ENCODE measurements at regions not wholly inside any gene's neighbourhood (a gene's known extent, or its start where the extent isn't known, plus 50 kb on each side); places are given as distances from the start of the nearest gene placed in this dataset.

DNA sequence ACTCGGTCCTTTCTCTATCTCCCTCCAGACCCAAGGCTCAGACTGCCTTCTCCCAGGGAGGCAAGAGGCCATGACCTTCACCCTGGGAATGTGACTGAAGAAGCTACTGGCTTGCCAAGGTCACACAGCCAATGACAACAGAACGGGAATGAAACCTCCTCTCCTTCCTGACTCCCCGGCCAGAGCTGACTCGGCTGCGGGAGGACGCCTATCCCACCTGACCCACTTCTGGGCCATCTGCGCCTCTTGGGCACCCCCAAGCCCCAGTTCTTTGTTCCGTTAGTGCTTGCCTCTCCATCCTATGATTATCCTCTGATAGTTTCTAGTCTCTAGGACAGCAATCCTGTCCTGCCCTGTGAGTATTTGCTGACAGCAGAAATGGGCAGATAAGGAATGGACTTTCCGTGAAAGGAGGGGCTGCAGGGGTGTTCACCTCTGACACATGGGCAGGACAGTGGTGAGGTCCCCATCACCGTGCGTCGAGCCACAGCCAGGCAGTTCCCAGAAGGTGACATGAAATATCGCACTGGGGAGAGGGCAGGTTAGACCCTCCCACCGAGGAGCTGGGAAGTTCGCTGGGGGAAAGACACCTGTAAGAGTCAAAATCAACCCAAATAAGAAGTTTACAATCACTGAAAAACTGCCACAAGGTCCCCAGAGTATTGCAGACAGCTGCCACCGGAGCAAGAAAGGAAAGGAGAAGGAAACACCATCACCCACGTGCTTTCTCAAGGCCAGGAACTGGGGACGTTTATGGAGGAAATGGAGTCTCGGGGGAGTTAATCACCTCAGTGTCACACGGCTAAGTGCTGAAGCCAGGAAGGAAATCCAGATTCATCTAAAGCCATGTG is 63.0 kb downstream of the INSIG1 start:
- ATAC-seq (no peak), DNase-seq (peak in 1 of 4 donors; percentile 38)
- TF ChIP-seq, protein P1, sequence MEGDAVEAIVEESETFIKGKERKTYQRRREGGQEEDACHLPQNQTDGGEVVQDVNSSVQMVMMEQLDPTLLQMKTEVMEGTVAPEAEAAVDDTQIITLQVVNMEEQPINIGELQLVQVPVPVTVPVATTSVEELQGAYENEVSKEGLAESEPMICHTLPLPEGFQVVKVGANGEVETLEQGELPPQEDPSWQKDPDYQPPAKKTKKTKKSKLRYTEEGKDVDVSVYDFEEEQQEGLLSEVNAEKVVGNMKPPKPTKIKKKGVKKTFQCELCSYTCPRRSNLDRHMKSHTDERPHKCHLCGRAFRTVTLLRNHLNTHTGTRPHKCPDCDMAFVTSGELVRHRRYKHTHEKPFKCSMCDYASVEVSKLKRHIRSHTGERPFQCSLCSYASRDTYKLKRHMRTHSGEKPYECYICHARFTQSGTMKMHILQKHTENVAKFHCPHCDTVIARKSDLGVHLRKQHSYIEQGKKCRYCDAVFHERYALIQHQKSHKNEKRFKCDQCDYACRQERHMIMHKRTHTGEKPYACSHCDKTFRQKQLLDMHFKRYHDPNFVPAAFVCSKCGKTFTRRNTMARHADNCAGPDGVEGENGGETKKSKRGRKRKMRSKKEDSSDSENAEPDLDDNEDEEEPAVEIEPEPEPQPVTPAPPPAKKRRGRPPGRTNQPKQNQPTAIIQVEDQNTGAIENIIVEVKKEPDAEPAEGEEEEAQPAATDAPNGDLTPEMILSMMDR (IDR thresholded peaks at IDR 0.05), result no peak
- Histone ChIP-seq H3K4me1 (peaks cover 0 to 29% of the 10 kb centered on the region in 2 donors), H3K4me3 (no peak overlapping the region), H3K9me3 (no peaks in the 10 kb centered on the region), H3K27ac (no peak overlapping the region), H3K36me3 (no peaks in the 10 kb centered on the region), H3K27me3 (peaks cover 0 to 94% of the 10 kb centered on the region in 2 donors)
- intact Hi-C loops (cut with DNase I), result no loop called here

DNA sequence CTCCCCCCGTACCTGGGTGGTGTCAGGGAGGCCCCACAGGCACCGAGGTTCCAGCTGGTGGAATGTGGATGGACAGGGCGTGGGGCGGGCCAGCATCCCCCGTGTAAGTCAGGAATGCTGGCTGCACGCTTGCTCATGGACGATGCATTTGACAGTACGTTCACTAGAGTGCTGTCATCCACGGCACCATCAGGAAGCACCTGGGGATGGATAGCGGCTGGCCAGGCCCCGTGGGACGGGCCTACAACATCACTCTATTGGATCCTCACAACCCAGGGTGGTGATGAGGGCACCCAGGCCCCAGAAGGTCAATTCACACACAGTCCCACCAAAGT is 63.6 kb downstream of the INSIG1 start:
- Histone ChIP-seq H3K27me3 (peaks cover 0 to 88% of the 10 kb centered on the region in 2 donors), H3K4me3 (no peak overlapping the region), H3K9me3 (no peaks in the 10 kb centered on the region), H3K4me1 (peaks cover 0 to 29% of the 10 kb centered on the region in 2 donors), H3K36me3 (no peaks in the 10 kb centered on the region), H3K27ac (no peak overlapping the region)
- peak in 1 of 4 donors; percentile 44 for DNase-seq
- ATAC-seq, result no peak
- intact Hi-C loops (cut with DNase I), result no loop called here
- TF ChIP-seq, protein P1 (IDR thresholded peaks at IDR 0.05), result no peak

DNA sequence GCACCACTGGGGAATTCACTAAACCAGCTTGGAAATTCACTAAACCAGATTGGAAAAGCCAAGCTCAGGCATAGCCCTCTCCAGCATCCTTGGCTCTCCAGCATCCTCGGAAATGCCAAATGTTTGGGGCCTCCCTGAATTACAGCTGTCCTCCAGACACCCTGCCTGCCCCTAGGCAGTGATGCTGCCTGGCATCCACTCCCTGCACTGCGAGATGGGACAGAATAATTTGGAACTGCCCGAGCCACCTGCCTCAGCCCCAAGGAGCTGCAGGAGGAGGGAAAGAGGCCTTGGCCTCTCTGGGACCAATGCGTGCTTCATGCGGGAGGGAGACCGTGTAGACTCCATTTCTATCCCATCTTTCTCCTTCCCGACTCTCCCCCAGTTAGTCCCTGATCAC is 64.3 kb downstream of the INSIG1 start:
- Histone ChIP-seq H3K36me3 (no peaks in the 10 kb centered on the region), H3K4me3 (no peak overlapping the region)

DNA sequence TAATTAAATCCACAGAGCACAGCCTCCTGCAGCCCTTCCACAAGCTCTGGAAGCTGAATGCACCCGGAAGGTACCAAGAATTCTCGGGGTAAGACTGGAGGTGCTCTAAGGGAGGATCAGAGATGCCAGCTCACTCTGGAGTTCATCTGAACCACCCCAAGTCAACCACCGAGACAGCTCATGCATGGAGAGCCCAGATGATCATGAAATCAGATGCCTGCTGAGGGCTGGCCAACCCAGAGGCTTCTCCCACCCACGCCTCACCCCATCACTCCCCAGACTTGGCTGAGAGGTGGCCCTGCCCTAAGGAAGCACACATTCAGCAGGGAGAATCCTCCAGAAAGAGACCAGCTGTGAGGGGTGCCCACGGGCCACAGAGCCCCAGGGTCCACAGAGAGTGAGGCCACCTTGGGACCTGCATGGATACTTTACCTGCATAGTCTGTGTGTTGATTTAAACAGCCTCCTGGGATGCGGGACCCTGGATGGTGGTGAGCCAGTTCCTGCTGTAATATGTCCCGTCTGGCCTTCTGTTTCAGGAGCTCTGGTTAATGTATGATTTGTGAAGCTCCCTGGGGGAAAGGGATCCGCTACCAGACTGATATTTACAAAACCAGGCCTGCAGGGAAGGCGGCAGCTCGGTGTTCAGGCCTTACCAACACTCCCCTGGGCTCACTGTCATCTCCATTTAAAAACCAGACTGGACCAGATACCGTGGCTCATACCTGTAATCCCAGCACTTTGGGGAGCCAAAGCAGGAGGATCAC is 64.9 kb downstream of the INSIG1 start:
- H3K27ac ChIP-seq, result no peak overlapping the region
- H3K4me3 ChIP-seq, result no peak overlapping the region
- TF ChIP-seq, protein P1 (IDR thresholded peaks at IDR 0.05), result no peak
- peaks cover 0 to 21% of the 10 kb centered on the region in 2 donors for H3K4me1 ChIP-seq
- peaks cover 0 to 76% of the 10 kb centered on the region in 2 donors for H3K27me3 ChIP-seq
- ATAC-seq (no peak), DNase-seq (peak in 1 of 4 donors; percentile 21)
- H3K9me3 ChIP-seq, result no peaks in the 10 kb centered on the region
- intact Hi-C loops (cut with DNase I), result no loop called here
- no peaks in the 10 kb centered on the region for H3K36me3 ChIP-seq

More for the DNA sequence above, 64.3 kb downstream of the INSIG1 start:
- intact Hi-C loops (cut with DNase I), result no loop called here
- peak in 1 of 4 donors; percentile 25 for DNase-seq
- ATAC-seq, result no peak
- H3K9me3 ChIP-seq, result no peaks in the 10 kb centered on the region
- peaks cover 0 to 82% of the 10 kb centered on the region in 2 donors for H3K27me3 ChIP-seq
- TF ChIP-seq, protein P1 (IDR thresholded peaks at IDR 0.05), result no peak
- no peak overlapping the region for H3K27ac ChIP-seq
- peaks cover 0 to 26% of the 10 kb centered on the region in 2 donors for H3K4me1 ChIP-seq

DNA sequence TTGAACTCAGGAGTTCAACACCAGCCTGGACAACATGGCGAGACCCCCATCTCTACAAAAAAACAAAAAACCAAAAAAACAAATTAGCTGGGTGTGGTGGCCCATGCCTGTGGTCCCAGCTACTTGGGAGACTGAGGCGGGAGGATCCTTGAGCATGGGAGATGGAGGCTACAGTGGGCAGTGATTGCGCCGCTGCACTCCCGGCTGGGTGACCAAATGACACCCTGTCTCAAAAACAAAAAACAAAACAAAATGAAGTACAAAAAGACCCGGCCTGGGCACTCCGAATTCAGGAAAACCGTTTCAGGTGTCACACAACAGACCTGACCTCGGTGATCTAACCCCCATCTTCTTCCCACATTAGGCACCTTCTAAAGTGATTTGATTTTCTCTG is 65.5 kb downstream of the INSIG1 start:
- Histone ChIP-seq H3K9me3 (no peaks in the 10 kb centered on the region), H3K36me3 (no peaks in the 10 kb centered on the region), H3K27me3 (peaks cover 0 to 70% of the 10 kb centered on the region in 2 donors), H3K4me1 (peaks cover 0 to 16% of the 10 kb centered on the region in 2 donors), H3K4me3 (no peak overlapping the region), H3K27ac (no peak overlapping the region)
- TF ChIP-seq, protein P1 (IDR thresholded peaks at IDR 0.05), result no peak
- ATAC-seq, result no peak
- intact Hi-C loops (cut with DNase I), result no loop called here
- DNase-seq, result no peak
